Activated CD8-positive, alpha-beta T cell treated with anti-CD3 and anti-CD28 coated beads, Interleukin-2, amount 10 ng/mL, durations not matched to agents 7 days and 5 days (primary cell): ENCODE measurements at regions not wholly inside any gene's neighbourhood (a gene's known extent, or its start where the extent isn't known, plus 50 kb on each side); places are given as distances from the start of the nearest gene placed in this dataset.

ENCODE experiments used
- ATAC-seq: fragments of 150-1000 bp; cut with Tn5 transposase; one replicate; pipeline ENCODE4 v1.10.0; 2021; ENCODE audit warnings: moderate library complexity
- CTCF ChIA-PET: fragments of 350-600 bp; sonication (Branson Sonifier 250); formaldehyde crosslinking; loops from one replicate; lab custom pipeline; 2021; ENCODE audit warnings: antibody characterized with exemption; lab: Charles Lee
- POLR2A ChIA-PET: fragments of 350-600 bp; sonication (Branson Sonifier 250); formaldehyde crosslinking; loops from one replicate; lab custom pipeline; 2021; ENCODE audit warnings: antibody characterized with exemption; lab: Charles Lee
- DNase-seq: peaks from one replicate; pipeline ENCODE4 v3.0.0-alpha.2; 2020
- H3K27ac Mint-ChIP-seq: one replicate; pipeline ENCODE4 v1.8.0; 2021; ENCODE audit warnings: mild to moderate bottlenecking, mixed read lengths
- H3K27me3 Mint-ChIP-seq: one replicate; pipeline ENCODE4 v1.8.0; 2021; ENCODE audit warnings: low read depth, mixed read lengths
- H3K36me3 Mint-ChIP-seq: one replicate; pipeline ENCODE4 v1.8.0; 2021; ENCODE audit warnings: low read depth, mixed read lengths
- H3K4me1 Mint-ChIP-seq: one replicate; pipeline ENCODE4 v1.8.0; 2021; ENCODE audit warnings: low read depth, mixed read lengths
- H3K4me3 Mint-ChIP-seq: one replicate; pipeline ENCODE4 v1.8.0; 2021; ENCODE audit warnings: mild to moderate bottlenecking, mixed read lengths
- H3K9me3 Mint-ChIP-seq: one replicate; pipeline ENCODE4 v1.8.0; 2022; ENCODE audit warnings: mixed read lengths; ENCODE audit not compliant: insufficient read depth

DNA sequence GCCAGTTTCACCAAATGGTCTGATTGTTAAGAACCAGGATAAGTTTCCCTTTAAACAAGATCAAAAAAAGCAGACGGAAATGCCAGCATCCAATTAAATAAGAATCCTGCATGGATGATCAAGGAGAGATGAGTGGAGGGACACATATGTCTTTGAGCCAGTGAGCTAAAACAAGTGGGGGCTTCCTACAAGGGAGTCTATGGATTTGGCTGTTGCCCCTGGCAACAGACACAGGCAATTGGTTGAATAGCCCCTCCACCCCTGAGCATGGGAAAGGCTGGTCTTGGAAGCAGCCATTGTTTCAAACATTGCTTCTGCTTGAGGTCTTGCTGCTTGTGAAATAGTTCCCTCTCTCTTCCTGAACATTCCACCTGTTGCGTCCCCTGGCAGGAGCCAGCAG is 374.7 kb upstream of the ERCC4 start:
- Mint-ChIP-seq H3K4me3 (no peak overlapping the region), H3K4me1 (no peaks in the 10 kb centered on the region), H3K9me3 (peaks cover 5% of the 10 kb centered on the region), H3K36me3 (no peaks in the 10 kb centered on the region), H3K27ac (no peak overlapping the region), H3K27me3 (no peaks in the 10 kb centered on the region)
- DNase-seq (no peak), ATAC-seq (no peak)
- POLR2A ChIA-PET: no interaction called here
- CTCF ChIA-PET: no interaction called here

DNA sequence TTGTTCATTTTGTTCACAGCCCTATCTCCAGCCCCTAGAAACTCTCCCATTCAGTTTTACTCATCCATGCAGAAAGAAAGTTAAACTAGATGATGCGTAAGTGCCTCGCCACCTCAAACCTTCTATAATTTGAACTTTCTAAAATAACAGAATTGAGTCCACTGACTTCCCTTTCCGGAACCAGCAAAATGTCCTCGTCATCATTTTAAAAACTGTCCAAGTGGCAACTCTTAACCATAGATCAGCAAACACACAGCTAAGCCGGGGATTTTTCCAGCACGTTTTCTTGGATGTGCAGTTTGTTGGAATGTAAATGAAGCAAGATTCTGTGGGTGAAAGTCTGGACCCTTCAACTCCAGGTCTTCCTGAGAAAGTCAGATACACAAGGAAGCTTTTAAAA is 369.7 kb upstream of the ERCC4 start:
- Mint-ChIP-seq H3K27me3 (no peaks in the 10 kb centered on the region), H3K4me1 (no peaks in the 10 kb centered on the region), H3K9me3 (no peaks in the 10 kb centered on the region), H3K4me3 (no peak overlapping the region), H3K36me3 (no peaks in the 10 kb centered on the region), H3K27ac (no peak overlapping the region)
- DNase-seq (no peak), ATAC-seq (no peak)
- POLR2A ChIA-PET: no interaction called here
- CTCF ChIA-PET: no interaction called here

DNA sequence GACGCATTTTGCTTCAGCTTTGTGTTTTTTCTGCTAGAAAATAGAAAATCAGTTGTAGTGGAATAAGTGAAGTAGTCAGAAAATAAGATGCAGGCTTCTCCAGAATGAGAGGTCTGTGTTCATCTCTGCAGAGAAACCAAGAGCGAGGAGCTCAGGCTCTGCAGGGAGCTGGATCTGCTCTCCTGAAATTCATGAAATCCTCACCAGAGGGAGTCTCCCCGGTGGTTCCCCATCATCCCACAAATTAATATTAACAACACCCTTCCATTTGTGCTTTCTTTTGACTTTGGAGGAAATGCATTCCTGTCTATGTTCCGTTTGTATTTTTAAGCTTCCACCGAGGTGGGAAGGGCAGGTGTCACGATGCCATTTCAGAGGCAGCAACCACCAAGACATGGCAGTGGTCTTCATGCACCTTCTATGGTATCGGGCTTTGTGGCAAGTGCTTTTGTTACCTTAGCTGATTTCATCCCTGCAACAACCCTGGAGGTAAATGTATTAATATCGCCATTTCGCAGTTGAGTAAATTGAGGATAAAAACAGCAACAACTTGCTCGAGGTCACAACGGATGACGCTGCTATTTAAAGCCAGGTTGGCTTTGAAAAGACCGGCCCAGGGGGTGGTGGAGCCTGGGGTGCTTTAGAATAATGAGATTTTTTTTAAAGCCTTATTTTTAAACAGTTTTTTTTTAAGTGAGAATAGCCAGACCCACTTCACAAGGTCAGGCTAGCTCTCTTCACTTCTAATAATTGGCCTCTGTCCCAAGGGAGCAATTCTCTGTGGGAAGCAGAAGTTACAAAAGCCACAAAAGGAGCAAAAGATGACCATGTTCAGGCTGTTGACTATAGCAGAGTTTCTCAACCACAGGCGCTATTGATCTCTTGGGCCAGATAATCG is 367.6 kb upstream of the ERCC4 start:
- no peaks in the 10 kb centered on the region for H3K36me3 Mint-ChIP-seq

DNA sequence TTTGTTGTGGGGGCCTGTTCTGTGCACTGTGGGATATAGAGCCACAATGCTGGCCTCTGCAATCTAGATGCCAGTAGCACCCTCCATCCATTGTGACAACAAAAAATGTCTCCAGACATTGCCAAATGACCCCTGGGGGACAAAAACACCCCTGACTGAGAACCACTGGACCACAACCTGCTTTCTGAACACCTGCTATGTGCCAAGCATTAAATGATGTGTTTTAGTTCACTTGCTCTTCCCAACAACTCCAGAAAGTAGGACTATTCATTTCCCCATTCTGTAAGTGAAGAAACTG is 367.0 kb upstream of the ERCC4 start:
- Mint-ChIP-seq H3K36me3 (no peaks in the 10 kb centered on the region), H3K9me3 (no peaks in the 10 kb centered on the region), H3K4me3 (no peak overlapping the region), H3K27ac (no peak overlapping the region), H3K4me1 (no peaks in the 10 kb centered on the region), H3K27me3 (no peaks in the 10 kb centered on the region)
- ATAC-seq (no peak), DNase-seq (no peak)
- CTCF ChIA-PET: no interaction called here
- POLR2A ChIA-PET: no interaction called here

More for the DNA sequence above, 367.6 kb upstream of the ERCC4 start:
- Mint-ChIP-seq H3K27ac (no peak overlapping the region), H3K4me1 (no peaks in the 10 kb centered on the region), H3K27me3 (no peaks in the 10 kb centered on the region), H3K4me3 (no peak overlapping the region), H3K9me3 (no peaks in the 10 kb centered on the region)
- no peak for DNase-seq
- CTCF ChIA-PET: no interaction called here
- no peak for ATAC-seq
- POLR2A ChIA-PET: no interaction called here

DNA sequence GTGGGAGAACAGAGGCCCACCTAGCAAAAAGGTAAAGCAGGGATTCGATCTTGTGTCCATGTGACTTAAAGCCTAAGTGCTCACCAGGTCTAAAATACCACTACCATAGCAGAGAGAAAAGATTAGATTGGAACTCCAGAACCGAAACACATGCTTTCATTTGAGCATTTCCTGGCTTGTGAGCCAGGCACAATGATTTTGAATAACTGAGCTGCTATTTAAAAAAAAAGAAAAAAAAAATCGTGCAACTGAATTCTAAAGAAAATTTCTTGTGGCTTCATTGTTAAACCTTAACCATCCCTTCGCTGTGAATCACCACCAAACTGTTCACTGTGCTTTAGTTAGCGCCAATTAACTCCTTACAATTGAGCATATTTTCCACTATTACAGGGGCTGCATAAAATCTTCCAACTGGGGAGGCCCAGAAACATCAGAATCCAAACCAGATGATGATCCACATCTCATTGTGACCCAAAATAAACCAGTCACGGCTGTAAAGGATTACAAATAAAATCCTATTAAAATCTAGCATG is 366.4 kb upstream of the ERCC4 start:
- DNase-seq: no peak
- Mint-ChIP-seq H3K36me3 (no peaks in the 10 kb centered on the region), H3K4me1 (no peaks in the 10 kb centered on the region), H3K4me3 (no peak overlapping the region), H3K27me3 (no peaks in the 10 kb centered on the region), H3K9me3 (no peaks in the 10 kb centered on the region), H3K27ac (no peak overlapping the region)
- POLR2A ChIA-PET: no interaction called here
- no peak for ATAC-seq
- CTCF ChIA-PET: no interaction called here

DNA sequence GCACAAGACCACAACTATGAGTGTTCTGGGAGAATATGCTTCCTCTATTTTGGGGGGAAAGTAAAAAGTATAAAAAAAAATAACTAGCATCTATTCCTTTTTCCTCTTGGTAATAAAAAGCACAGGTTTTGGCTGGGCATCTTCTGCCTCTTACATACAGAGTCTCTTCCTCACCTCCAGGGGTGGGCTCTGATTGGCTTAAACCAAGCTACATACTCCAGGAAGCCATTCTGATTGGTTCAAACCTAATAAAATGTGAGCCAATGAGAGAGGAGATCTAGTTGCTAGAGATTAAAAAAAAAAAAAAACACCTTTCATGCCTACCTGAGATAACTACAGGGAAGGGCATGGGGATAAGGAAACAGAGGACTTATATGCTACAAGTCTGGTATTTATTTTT is 365.9 kb upstream of the ERCC4 start:
- H3K4me1 Mint-ChIP-seq: no peaks in the 10 kb centered on the region
- POLR2A ChIA-PET: no interaction called here
- H3K36me3 Mint-ChIP-seq: no peaks in the 10 kb centered on the region
- CTCF ChIA-PET: no interaction called here
- H3K9me3 Mint-ChIP-seq: no peaks in the 10 kb centered on the region
- H3K27me3 Mint-ChIP-seq: no peaks in the 10 kb centered on the region
- no peak overlapping the region for H3K27ac Mint-ChIP-seq
- ATAC-seq (no peak), DNase-seq (no peak)
- no peak overlapping the region for H3K4me3 Mint-ChIP-seq

DNA sequence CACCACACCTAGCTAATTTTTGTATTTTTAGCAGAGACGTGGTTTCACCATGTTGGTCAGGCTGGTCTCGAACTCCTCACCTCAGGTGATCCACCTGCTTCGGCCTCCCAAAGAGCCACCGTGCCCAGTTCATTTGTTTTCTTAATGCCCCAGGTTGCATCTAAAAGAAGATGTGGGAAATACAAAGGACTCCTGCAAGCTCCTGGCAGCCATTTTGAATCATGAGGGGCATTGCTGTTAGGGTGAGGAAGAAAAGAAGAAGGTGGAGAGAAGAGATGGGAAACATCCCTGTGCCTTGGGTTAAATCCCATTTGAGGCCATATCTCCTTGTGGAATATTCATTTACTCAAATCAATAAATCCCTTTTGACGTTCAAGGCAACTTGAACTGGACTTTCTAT is 365.3 kb upstream of the ERCC4 start:
- Mint-ChIP-seq H3K27ac (no peak overlapping the region), H3K4me1 (no peaks in the 10 kb centered on the region), H3K36me3 (no peaks in the 10 kb centered on the region), H3K27me3 (no peaks in the 10 kb centered on the region), H3K9me3 (no peaks in the 10 kb centered on the region), H3K4me3 (no peak overlapping the region)
- ATAC-seq (no peak), DNase-seq (no peak)
- ChIA-PET CTCF (no interaction called here), POLR2A (no interaction called here)

DNA sequence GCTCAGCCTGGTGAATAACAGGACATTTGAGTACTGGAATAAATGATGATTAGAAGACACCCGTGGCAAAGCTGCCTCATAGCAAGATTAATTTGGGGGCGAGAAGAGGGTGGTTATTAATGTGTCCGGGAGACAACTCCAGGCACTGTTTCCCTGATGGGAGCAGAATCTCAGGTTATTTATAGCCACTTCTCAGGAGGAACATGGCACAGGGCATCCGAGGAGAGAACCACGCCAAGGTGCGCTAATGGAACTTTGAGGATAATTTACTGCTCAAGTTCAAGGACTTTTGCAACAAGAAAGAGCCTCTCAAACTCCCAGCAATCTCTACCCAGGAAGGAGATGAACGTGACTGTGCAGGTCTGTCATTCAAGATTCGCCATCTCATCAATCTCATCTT is 362.5 kb upstream of the ERCC4 start:
- no peak for DNase-seq
- ChIA-PET CTCF (no interaction called here), POLR2A (no interaction called here)
- no peak overlapping the region for H3K4me3 Mint-ChIP-seq
- ATAC-seq: no peak
- H3K9me3 Mint-ChIP-seq: peaks cover 9% of the 10 kb centered on the region
- H3K4me1 Mint-ChIP-seq: no peaks in the 10 kb centered on the region
- H3K27me3 Mint-ChIP-seq: no peaks in the 10 kb centered on the region
- H3K36me3 Mint-ChIP-seq: no peaks in the 10 kb centered on the region
- no peak overlapping the region for H3K27ac Mint-ChIP-seq

DNA sequence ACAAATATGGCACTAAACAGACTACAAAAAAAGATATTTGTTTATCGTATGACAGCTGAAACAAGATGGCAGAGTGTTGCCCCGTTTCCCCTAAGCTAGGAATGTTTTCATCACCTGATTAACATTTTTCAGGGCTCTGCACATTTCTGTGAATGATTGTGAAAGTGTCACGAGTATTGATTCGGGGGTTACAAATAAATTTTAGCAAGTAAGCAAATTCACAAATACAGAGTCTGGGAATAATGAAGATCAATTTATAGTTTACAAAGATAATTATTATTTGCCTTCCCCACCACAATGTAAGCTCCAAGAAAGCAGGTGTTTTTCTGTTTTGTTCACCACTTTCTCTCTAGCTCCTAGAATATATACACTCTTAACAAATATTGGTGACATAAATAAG is 361.2 kb upstream of the ERCC4 start:
- DNase-seq (no peak), ATAC-seq (no peak)
- Mint-ChIP-seq H3K27ac (no peak overlapping the region), H3K4me1 (no peaks in the 10 kb centered on the region), H3K36me3 (no peaks in the 10 kb centered on the region), H3K4me3 (no peak overlapping the region), H3K27me3 (no peaks in the 10 kb centered on the region), H3K9me3 (peaks cover 12% of the 10 kb centered on the region)
- CTCF ChIA-PET: no interaction called here
- POLR2A ChIA-PET: no interaction called here

DNA sequence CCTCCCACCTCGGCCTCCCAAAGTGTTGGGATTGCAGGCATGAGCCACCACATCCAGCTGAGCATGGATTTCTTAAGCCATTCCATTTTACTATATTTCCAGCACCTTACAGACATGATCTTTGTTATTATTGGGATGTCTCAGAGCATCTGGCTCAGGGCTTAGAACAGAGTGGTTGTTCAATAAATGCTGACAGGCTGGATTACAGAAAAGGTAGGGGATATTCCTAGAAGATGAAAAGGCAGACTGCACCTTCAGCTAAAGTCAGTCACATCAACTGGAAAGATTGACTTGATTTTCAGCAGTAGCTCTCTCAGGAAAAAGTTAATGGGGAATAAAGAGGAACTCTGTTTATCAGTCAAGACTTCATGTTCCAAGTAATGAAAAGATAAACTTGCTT is 360.3 kb upstream of the ERCC4 start:
- H3K27me3 Mint-ChIP-seq: no peaks in the 10 kb centered on the region
- no peak overlapping the region for H3K27ac Mint-ChIP-seq

DNA sequence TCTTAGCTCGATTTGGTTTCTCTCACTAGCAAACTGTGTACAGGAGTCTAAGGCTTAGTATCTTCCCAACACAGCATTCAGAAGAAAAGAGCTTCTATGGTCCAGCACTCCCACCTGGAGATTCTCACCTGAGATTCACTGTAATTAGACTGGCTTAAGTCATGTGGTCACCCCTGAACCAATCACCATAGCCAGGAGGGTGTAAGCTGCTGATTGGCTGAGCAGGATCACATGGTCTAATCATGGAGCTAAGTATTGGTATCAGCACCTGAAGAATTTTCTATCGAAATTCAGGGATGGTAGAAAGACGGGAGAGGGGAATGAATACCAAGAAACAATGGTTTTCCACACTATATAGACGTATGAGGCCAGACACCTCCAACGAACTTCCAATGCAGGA is 359.8 kb upstream of the ERCC4 start:
- Mint-ChIP-seq H3K4me3 (no peak overlapping the region), H3K36me3 (no peaks in the 10 kb centered on the region), H3K27me3 (no peaks in the 10 kb centered on the region), H3K4me1 (no peaks in the 10 kb centered on the region), H3K27ac (no peak overlapping the region), H3K9me3 (peaks cover 20% of the 10 kb centered on the region)
- ChIA-PET CTCF (no interaction called here), POLR2A (no interaction called here)
- no peak for DNase-seq
- no peak for ATAC-seq

More for the DNA sequence above, 360.3 kb upstream of the ERCC4 start:
- DNase-seq: no peak
- H3K9me3 Mint-ChIP-seq: peaks cover 20% of the 10 kb centered on the region
- no peaks in the 10 kb centered on the region for H3K36me3 Mint-ChIP-seq
- CTCF ChIA-PET: no interaction called here
- H3K4me3 Mint-ChIP-seq: no peak overlapping the region
- H3K4me1 Mint-ChIP-seq: no peaks in the 10 kb centered on the region
- no peak for ATAC-seq
- POLR2A ChIA-PET: no interaction called here

DNA sequence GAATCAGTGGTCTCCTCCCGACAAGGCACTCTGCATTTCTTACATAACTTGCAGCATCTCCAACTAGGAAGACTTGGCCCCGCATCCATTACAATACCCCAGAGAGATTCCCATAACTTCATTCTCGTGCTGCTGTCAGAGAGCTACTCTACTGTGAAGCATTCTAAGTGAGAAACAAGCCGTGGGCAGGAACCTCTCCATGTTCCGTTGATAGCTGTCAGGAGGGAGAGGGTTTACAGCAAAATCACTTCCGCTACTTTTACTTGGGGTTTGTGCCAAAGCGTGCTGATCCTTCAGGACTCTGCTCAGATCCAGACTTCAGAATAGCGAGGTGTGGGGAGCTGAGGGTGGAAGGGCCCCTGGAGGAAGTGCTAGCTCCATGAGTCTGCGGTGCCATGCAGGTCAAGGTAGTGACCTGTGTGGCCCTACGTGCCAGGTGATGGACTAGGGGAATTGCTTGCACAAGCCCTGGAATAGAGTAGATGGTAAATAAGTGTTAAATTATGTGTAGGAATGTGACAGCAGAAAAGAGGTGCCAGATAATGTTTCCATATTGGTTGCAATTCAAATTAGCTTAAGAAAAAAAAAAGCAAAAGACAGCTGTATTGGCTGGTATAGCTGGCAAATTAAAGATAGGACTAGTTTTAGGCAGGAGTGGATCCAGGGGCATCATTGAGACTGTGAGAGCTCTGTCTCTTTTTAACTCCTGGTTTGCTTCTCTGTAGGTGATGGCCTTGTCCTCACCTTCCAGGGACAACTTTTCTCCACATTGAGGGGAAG is 358.5 kb upstream of the ERCC4 start:
- POLR2A ChIA-PET: no interaction called here
- ATAC-seq (no peak), DNase-seq (no peak)
- H3K36me3 Mint-ChIP-seq: no peaks in the 10 kb centered on the region
- no peak overlapping the region for H3K27ac Mint-ChIP-seq
- peaks cover 20% of the 10 kb centered on the region for H3K9me3 Mint-ChIP-seq
- CTCF ChIA-PET: no interaction called here
- H3K27me3 Mint-ChIP-seq: no peaks in the 10 kb centered on the region
- H3K4me3 Mint-ChIP-seq: no peak overlapping the region
- H3K4me1 Mint-ChIP-seq: no peaks in the 10 kb centered on the region
